Mesendoderm (in vitro differentiated cells): ENCODE measurements at regions not wholly inside any gene's neighbourhood (a gene's known extent, or its start where the extent isn't known, plus 50 kb on each side); places are given as distances from the start of the nearest gene placed in this dataset.
A peak's percentile ranks its signal among the peaks of the same experiment; 100 is the strongest.

Experiments
- DNase-seq: peaks from one replicate; pipeline ENCODE4 v3.0.0; 2013
- H2AK5ac ChIP-seq: 2 replicates; pipeline ENCODE4 v1.6.1; 2013; ENCODE audit warnings: low read length, inconsistent platforms
- H2BK120ac ChIP-seq: 2 replicates; pipeline ENCODE4 v1.6.1; 2013; ENCODE audit warnings: low read depth, mild to moderate bottlenecking, low read length, moderate library complexity, mixed read lengths
- H2BK15ac ChIP-seq: replicated peaks from 2 replicates; pipeline ENCODE4 v1.6.1; 2013; ENCODE audit warnings: low read depth, mild to moderate bottlenecking, moderate library complexity
- H2BK5ac ChIP-seq: 2 replicates; pipeline ENCODE4 v1.6.1; 2013; ENCODE audit warnings: low read length, inconsistent platforms
- H3K18ac ChIP-seq: 2 replicates; pipeline ENCODE4 v1.6.1; 2013; ENCODE audit warnings: mild to moderate bottlenecking, low read length, mixed read lengths
- H3K23ac ChIP-seq: one replicate; pipeline ENCODE4 v1.6.1; 2013; ENCODE audit warnings: low read length
- H3K27ac ChIP-seq: 2 replicates; pipeline ENCODE4 v1.5.1; 2013; ENCODE audit warnings: low read depth, mild to moderate bottlenecking, inconsistent platforms, low read length, moderate library complexity
- H3K27me3 ChIP-seq: 2 replicates; pipeline ENCODE4 v1.6.1; 2013; ENCODE audit warnings: low read length, control low read depth, mild to moderate bottlenecking, inconsistent platforms; ENCODE audit not compliant: insufficient read depth, poor library complexity
- H3K36me3 ChIP-seq: 2 replicates; pipeline ENCODE4 v1.6.1; 2013; ENCODE audit warnings: low read length, inconsistent platforms; ENCODE audit not compliant: control insufficient read depth, insufficient read depth
- H3K4ac ChIP-seq: one replicate; pipeline ENCODE4 v1.6.1; 2013; ENCODE audit warnings: low read depth, mild to moderate bottlenecking, low read length, moderate library complexity
- H3K4me1 ChIP-seq: 2 replicates; pipeline ENCODE4 v1.6.1; 2013; ENCODE audit warnings: low read depth, low read length, inconsistent platforms; ENCODE audit not compliant: control insufficient read depth
- H3K4me2 ChIP-seq: 2 replicates; pipeline ENCODE4 v1.6.1; 2013; ENCODE audit warnings: low read length
- H3K4me3 ChIP-seq: 2 replicates; pipeline ENCODE4 v1.5.1; 2013; ENCODE audit warnings: mild to moderate bottlenecking, low read length
- H3K56ac ChIP-seq: one replicate; pipeline ENCODE4 v1.6.1; 2013; ENCODE audit warnings: low read length
- H3K79me1 ChIP-seq: 2 replicates; pipeline ENCODE4 v1.6.1; 2013; ENCODE audit warnings: low read length, inconsistent platforms
- H3K79me2 ChIP-seq: 2 replicates; pipeline ENCODE4 v1.6.1; 2013; ENCODE audit warnings: mild to moderate bottlenecking, low read length; ENCODE audit not compliant: control insufficient read depth, insufficient read depth
- H3K9ac ChIP-seq: 2 replicates; pipeline ENCODE4 v1.6.1; 2013; ENCODE audit warnings: low read length, inconsistent platforms
- H4K5ac ChIP-seq: one replicate; pipeline ENCODE4 v1.6.1; 2013; ENCODE audit warnings: low read length
- H4K8ac ChIP-seq: one replicate; pipeline ENCODE4 v1.6.1; 2013; ENCODE audit warnings: low read depth, mild to moderate bottlenecking, control low read depth, low read length, moderate library complexity
- WGBS: extraction: QIAGEN DNeasy Blood & Tissue Kit; methylation state at CpG from one replicate; pipeline ENCODE4 v1.1.7; 2013; ENCODE audit warnings: low lambda C conversion rate, missing lambda C conversion rate; ENCODE audit not compliant: insufficient coverage; ENCODE audit errors: extremely low coverage; 5-methylcytosine and 5-hydroxymethylcytosine counted together

GRCh38 chr5:90119531-90119971 lies 290.0 kb downstream of the CETN3 start:
- DNase-seq, result no peak
- Histone ChIP-seq H3K4me2 (no peak overlapping the region), H3K9ac (no peak overlapping the region), H4K8ac (no peak overlapping the region), H3K18ac (no peak overlapping the region), H3K27me3 (no peaks in the 10 kb centered on the region), H3K56ac (no peak overlapping the region), H3K23ac (no peak overlapping the region), H3K36me3 (no peaks in the 10 kb centered on the region), H3K4me1 (no peaks in the 10 kb centered on the region), H2BK15ac (no peak overlapping the region), H3K4me3 (no peak overlapping the region), H3K27ac (no peak overlapping the region), H3K79me1 (no peaks in the 10 kb centered on the region), H2BK120ac (no peak overlapping the region), H3K79me2 (no peaks in the 10 kb centered on the region), H2BK5ac (no peak overlapping the region), H2AK5ac (no peak overlapping the region), H3K4ac (no peak overlapping the region), H4K5ac (no peak overlapping the region)
- WGBS, result 100% methylated on average over 1 of the region's 1 CpG

GRCh38 chr5:90117005-90117404 lies 292.6 kb downstream of the CETN3 start:
- Histone ChIP-seq H4K5ac (no peak overlapping the region), H3K79me2 (no peaks in the 10 kb centered on the region), H3K27ac (no peak overlapping the region), H4K8ac (no peak overlapping the region), H2BK120ac (no peak overlapping the region), H2AK5ac (no peak overlapping the region), H2BK5ac (no peak overlapping the region), H3K9ac (no peak overlapping the region), H3K4me2 (no peak overlapping the region), H3K18ac (no peak overlapping the region), H3K23ac (no peak overlapping the region), H3K27me3 (no peaks in the 10 kb centered on the region), H3K56ac (no peak overlapping the region), H3K36me3 (no peaks in the 10 kb centered on the region), H3K4me1 (no peaks in the 10 kb centered on the region), H3K4me3 (no peak overlapping the region), H3K4ac (no peak overlapping the region), H3K79me1 (no peaks in the 10 kb centered on the region), H2BK15ac (no peak overlapping the region)
- DNase-seq, result no peak
- no CpG with 5 or more reads among the region's 1 CpG for WGBS

DNA sequence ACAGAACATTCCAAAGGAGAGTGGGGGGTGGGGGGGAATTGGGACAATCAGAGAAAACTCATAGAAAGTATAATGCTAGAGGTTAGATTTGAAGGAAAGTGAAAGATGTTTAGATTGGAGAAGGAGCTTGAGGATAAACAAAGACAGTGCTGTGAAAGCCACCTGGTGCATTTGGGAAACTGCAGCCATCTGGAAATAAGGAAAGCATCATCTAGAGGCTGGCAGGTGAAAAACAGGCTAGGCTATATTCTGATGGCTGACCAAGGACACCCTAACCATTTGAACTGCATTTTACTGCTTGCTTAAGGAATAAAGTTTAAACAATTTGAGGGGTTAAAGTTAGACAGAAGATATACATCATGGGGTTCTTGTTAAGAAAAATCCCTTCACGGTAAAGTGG lies 296.4 kb downstream of the CETN3 start:
- H3K4me3 ChIP-seq, result no peak overlapping the region
- no CpG with 5 or more reads among the region's 1 CpG for WGBS
- no peak overlapping the region for H3K9ac ChIP-seq
- H3K23ac ChIP-seq, result no peak overlapping the region
- no peak overlapping the region for H3K4ac ChIP-seq
- H3K4me2 ChIP-seq, result no peak overlapping the region
- no peak overlapping the region for H2BK15ac ChIP-seq
- H3K79me1 ChIP-seq, result no peaks in the 10 kb centered on the region
- no peak overlapping the region for H4K5ac ChIP-seq
- H3K56ac ChIP-seq, result no peak overlapping the region
- no peak overlapping the region for H2BK5ac ChIP-seq
- no peak overlapping the region for H2AK5ac ChIP-seq
- H3K18ac ChIP-seq, result no peak overlapping the region
- H3K79me2 ChIP-seq, result no peaks in the 10 kb centered on the region
- no peak overlapping the region for H2BK120ac ChIP-seq
- DNase-seq, result peak; percentile 44
- H3K27ac ChIP-seq, result no peak overlapping the region
- H3K36me3 ChIP-seq, result no peaks in the 10 kb centered on the region
- no peak overlapping the region for H4K8ac ChIP-seq
- H3K27me3 ChIP-seq, result no peaks in the 10 kb centered on the region
- no peaks in the 10 kb centered on the region for H3K4me1 ChIP-seq

- Histone ChIP-seq H3K79me2 (no peaks in the 10 kb centered on the region), H2BK120ac (no peak overlapping the region), H2AK5ac (no peak overlapping the region), H3K56ac (no peak overlapping the region), H3K4ac (no peak overlapping the region), H3K23ac (no peak overlapping the region), H4K5ac (no peak overlapping the region), H3K4me2 (no peak overlapping the region), H3K79me1 (no peaks in the 10 kb centered on the region), H3K4me3 (no peak overlapping the region), H3K27ac (no peak overlapping the region), H3K36me3 (no peaks in the 10 kb centered on the region), H3K18ac (no peak overlapping the region), H2BK5ac (no peak overlapping the region), H4K8ac (no peak overlapping the region), H3K4me1 (no peaks in the 10 kb centered on the region), H3K9ac (no peak overlapping the region), H3K27me3 (no peaks in the 10 kb centered on the region), H2BK15ac (no peak overlapping the region)
- peak; percentile 16 for DNase-seq
- no CpG with 5 or more reads among the region's 2 CpGs for WGBS
Observed at GRCh38 chr5:90112033-90112692, 297.4 kb downstream of the CETN3 start.

DNA sequence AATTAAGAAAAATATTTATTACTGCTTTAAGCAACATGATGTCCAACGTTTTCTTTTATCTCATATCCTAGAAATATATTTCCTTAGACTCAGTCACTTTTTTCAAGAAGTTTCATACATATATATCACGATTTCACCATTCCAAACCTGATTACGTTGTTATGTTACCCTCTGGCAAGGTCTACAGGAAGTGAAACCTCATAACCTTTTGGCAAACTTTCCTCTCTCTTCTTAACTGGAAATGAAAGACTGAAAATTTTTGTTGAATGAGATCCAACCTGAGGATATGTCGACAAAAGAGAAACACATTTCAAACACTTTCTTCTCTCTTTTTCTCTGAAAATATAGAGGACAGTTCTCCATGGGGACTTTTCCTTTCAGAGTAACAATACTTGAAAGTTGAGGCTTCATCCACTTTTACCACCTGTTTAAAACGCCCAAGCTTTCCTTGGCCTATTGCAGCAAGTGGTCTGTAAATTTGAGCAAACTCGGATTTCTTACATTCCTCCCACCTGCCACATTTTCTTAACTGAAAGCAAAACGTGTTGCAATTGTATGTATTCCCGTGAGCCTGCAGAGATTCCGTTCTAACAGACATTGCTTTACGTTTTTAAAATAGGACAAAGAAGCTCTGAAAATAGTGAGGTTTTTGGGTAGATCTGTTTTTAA lies 298.1 kb downstream of the CETN3 start:
- H3K4me2 ChIP-seq, result no peak overlapping the region
- H3K79me2 ChIP-seq, result no peaks in the 10 kb centered on the region
- no peaks in the 10 kb centered on the region for H3K27me3 ChIP-seq
- no peak overlapping the region for H4K5ac ChIP-seq
- H3K4me1 ChIP-seq, result no peaks in the 10 kb centered on the region
- H3K36me3 ChIP-seq, result no peaks in the 10 kb centered on the region
- H2BK5ac ChIP-seq, result no peak overlapping the region
- no peak for DNase-seq
- no peak overlapping the region for H3K4ac ChIP-seq
- H2AK5ac ChIP-seq, result no peak overlapping the region
- H3K79me1 ChIP-seq, result no peaks in the 10 kb centered on the region
- no peak overlapping the region for H3K56ac ChIP-seq
- 100% methylated on average over 1 of the region's 10 CpGs for WGBS
- H2BK15ac ChIP-seq, result no peak overlapping the region
- no peak overlapping the region for H3K27ac ChIP-seq
- no peak overlapping the region for H4K8ac ChIP-seq
- no peak overlapping the region for H3K23ac ChIP-seq
- H3K18ac ChIP-seq, result no peak overlapping the region
- H3K9ac ChIP-seq, result no peak overlapping the region
- no peak overlapping the region for H2BK120ac ChIP-seq
- H3K4me3 ChIP-seq, result no peak overlapping the region
